Body of pancreas (tissue), 4 donors: ENCODE measurements at regions not wholly inside any gene's neighbourhood (a gene's known extent, or its start where the extent isn't known, plus 50 kb on each side); places are given as distances from the start of the nearest gene placed in this dataset.
"Not testable (repeated sequence)": the region's sequence is repeated elsewhere in the genome, so short reads cannot be mapped to it uniquely, and the experiment has no call there.

Experiments used
- ATAC-seq: fragments of 150-250 bp; one replicate; pipeline ENCODE4 v1.9.1; 2016
- DNase-seq, 4 donors: peaks; one replicate each; pipeline ENCODE4 v3.0.0-alpha.2; 2019
- H3K27ac ChIP-seq, 4 donors: fragments of 200-600 bp; sonication (generic); 1 replicate in 3 of 4; 2 replicates in 1 of 4; pipeline versions ENCODE4 v1.5.1 to v1.6.1; 2016 to 2019; ENCODE audit warnings: mild to moderate bottlenecking in 1 of 4, mixed read lengths in 1 of 4, moderate library complexity in 1 of 4
- H3K27me3 ChIP-seq, 2 donors: fragments of 200-600 bp; sonication (generic); one replicate each; pipeline ENCODE4 v1.6.0; 2016; ENCODE audit warnings: mild to moderate bottlenecking in 1 of 2
- H3K36me3 ChIP-seq, 2 donors: fragments of 200-600 bp; sonication (generic); replicated peaks in 1 of 2; 2 replicates each; pipeline ENCODE4 v1.5.1; 2016; ENCODE audit warnings: low read depth in 2 of 2; ENCODE audit not compliant: insufficient read depth in 1 of 2
- H3K4me1 ChIP-seq: fragments of 200-600 bp; sonication (generic); one replicate; pipeline ENCODE4 v1.6.0; 2016
- H3K4me3 ChIP-seq, 2 donors: fragments of 200-600 bp; sonication (generic); 1 replicate in 1 of 2; 2 replicates in 1 of 2; pipeline ENCODE4 v1.5.1; 2016 to 2019
- H3K9me3 ChIP-seq, 3 donors: fragments of 200-600 bp; sonication (generic); 1 replicate in 2 of 3; 2 replicates in 1 of 3; pipeline ENCODE4 v1.5.1; 2016
- POLR2A ChIP-seq, 3 donors: fragments of 450-650 bp; IDR thresholded peaks; one replicate each; pipeline ENCODE4 v1.6.1; 2016; ENCODE audit warnings: antibody characterized with exemption in 3 of 3, mild to moderate bottlenecking in 2 of 3
- WGBS, 2 donors: methylation state at CpG; one replicate each; pipeline ENCODE4 v1.1.5; 2017; 5-methylcytosine and 5-hydroxymethylcytosine counted together
- intact Hi-C: fragments of 100-400 bp; cut with DNase I; formaldehyde crosslinking; loops from one replicate; pipeline ENCODE4 v1.15.1; 2023
- TF ChIP-seq, protein P1 (sequence below), 7 experiments: fragments of 450-650 bp in 4 of 7; fragments of 200-600 bp in 3 of 7; sonication (generic) in 3 of 7; IDR thresholded peaks; one replicate each; pipeline ENCODE4 v1.5.1; 2016 to 2019; ENCODE audit warnings: antibody characterized with exemption in 7 of 7

DNA sequence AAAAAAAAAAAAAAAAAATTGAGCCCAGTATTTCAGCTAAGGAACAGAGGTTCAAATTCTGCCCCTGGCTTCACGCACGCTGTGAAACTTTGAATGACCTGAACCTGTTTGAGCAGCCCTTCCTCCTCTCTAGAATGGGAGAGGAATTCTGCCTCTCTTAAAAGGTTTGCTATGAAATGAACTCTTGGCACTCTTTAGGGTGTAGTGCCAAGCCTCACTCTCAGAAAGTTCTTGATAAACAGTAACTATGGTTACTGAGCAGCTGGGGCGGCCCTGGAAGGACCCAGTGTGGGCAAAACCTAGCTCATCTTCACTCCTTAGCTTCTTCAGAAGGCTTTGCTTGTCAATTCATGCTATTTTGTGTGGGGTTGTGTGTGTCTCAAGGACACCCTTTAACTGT lies 73.7 kb downstream of the GEMIN8 start:
- ATAC-seq = no peak
- intact Hi-C loops = no loop called here
- DNase-seq = no peak

DNA sequence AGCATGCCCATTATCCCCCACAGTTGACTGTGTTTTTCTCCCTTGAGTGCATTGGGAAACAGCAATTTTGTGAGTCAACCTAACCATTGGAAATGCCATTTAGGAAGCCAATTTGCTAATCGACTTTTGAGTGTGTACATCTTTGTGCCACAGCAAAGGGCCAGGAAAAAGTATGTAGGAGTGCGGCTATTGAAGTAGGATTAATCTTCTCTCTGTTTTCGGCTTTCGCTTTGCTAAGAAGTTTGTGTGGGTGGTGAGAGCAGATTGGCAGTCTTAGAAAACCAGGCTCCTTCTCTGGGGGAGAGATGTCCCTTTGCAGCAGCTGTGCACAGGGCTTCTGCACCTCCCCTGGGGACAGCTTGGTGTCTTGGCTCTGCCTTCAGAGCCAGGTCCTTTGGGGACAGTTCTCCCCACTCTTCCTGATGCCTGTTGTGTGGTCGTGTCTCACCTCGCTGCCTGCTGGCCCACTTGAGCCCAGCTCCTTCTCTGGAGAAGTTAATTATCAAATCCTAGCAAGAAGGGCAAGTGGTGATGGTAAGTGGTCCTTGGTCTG lies 74.5 kb downstream of the GEMIN8 start:
- Histone ChIP-seq H3K36me3 (no peaks in the 10 kb centered on the region), H3K4me3 (no peak overlapping the region), H3K4me1 (no peaks in the 10 kb centered on the region), H3K9me3 (no peaks in the 10 kb centered on the region), H3K27ac (no peak overlapping the region), H3K27me3 (no peaks in the 10 kb centered on the region)
- TF ChIP-seq POLR2A (IDR thresholded peaks at IDR 0.05) = no peak
- TF ChIP-seq, protein P1, sequence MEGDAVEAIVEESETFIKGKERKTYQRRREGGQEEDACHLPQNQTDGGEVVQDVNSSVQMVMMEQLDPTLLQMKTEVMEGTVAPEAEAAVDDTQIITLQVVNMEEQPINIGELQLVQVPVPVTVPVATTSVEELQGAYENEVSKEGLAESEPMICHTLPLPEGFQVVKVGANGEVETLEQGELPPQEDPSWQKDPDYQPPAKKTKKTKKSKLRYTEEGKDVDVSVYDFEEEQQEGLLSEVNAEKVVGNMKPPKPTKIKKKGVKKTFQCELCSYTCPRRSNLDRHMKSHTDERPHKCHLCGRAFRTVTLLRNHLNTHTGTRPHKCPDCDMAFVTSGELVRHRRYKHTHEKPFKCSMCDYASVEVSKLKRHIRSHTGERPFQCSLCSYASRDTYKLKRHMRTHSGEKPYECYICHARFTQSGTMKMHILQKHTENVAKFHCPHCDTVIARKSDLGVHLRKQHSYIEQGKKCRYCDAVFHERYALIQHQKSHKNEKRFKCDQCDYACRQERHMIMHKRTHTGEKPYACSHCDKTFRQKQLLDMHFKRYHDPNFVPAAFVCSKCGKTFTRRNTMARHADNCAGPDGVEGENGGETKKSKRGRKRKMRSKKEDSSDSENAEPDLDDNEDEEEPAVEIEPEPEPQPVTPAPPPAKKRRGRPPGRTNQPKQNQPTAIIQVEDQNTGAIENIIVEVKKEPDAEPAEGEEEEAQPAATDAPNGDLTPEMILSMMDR (IDR thresholded peaks at IDR 0.05) = no peak
- intact Hi-C loops = no loop called here
- no peak for DNase-seq
- WGBS, 2 donors = 66 to 81% methylated on average over 4 to 6 of the region's 6 CpGs
- ATAC-seq = no peak

More for the DNA sequence above, 73.7 kb downstream of the GEMIN8 start:
- TF ChIP-seq POLR2A (IDR thresholded peaks at IDR 0.05) = no peak
- TF ChIP-seq, protein P1 (IDR thresholded peaks at IDR 0.05) = no peak
- Histone ChIP-seq H3K4me3 (no peak overlapping the region), H3K4me1 (no peaks in the 10 kb centered on the region), H3K9me3 (no peaks in the 10 kb centered on the region), H3K36me3 (no peaks in the 10 kb centered on the region), H3K27me3 (no peaks in the 10 kb centered on the region), H3K27ac (no peak overlapping the region)
- WGBS, 2 donors = 86 to 100% methylated on average over 1 to 2 of the region's 3 CpGs

DNA sequence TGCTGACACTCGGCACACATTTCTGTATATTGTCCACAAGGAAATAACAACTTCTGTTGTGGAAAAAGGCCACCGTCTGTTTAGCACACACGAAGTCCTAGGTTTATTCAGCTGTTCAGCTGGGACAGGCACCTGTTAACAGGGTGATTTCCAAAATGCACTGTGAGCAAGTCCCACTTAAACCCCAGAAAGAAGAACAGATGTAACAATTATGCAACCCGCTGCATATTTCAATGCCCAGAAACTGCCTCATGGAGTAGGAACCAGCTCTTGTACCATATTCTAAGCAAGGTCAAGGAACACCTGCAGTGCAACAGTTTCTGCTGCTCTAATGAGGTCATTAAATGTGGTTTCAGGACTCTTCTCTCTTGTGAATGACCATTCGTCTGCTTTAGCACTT lies 77.1 kb downstream of the GEMIN8 start:
- WGBS, 2 donors = 54 to 60% methylated on average over 5 of the region's 5 CpGs

DNA sequence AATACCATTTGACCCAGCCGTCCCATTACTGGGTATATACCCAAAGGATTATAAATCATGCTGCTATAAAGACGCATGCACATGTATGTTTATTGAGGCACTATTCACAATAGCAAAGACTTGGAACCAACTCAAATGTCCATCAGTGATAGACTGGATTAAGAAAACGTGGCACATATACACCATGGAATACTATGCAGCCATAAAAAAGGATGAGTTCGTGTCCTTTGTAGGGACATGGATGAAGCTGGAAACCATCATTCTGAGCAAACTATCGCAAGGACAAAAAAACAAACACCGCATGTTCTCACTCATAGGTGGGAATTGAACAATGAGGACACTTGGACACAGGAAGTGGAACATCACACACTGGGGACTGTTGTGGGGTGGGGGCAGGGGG lies 83.5 kb downstream of the GEMIN8 start:
- H3K9me3 ChIP-seq, H3K27ac ChIP-seq, H3K27me3 ChIP-seq, DNase-seq, H3K4me1 ChIP-seq, intact Hi-C loops, H3K4me3 ChIP-seq, H3K36me3 ChIP-seq, ATAC-seq: not testable (repeated sequence)
- 75 to 85% methylated on average over 5 to 6 of the region's 6 CpGs for WGBS, 2 donors

More for the DNA sequence above, 77.1 kb downstream of the GEMIN8 start:
- Histone ChIP-seq H3K4me1 (no peaks in the 10 kb centered on the region), H3K27ac (no peak overlapping the region), H3K4me3 (no peak overlapping the region), H3K36me3 (no peaks in the 10 kb centered on the region), H3K9me3 (no peaks in the 10 kb centered on the region), H3K27me3 (no peaks in the 10 kb centered on the region)
- DNase-seq (no peak), ATAC-seq (no peak)
- TF ChIP-seq, protein P1 (IDR thresholded peaks at IDR 0.05) = no peak
- no peak for TF ChIP-seq POLR2A (IDR thresholded peaks at IDR 0.05)
- intact Hi-C loops = no loop called here

DNA sequence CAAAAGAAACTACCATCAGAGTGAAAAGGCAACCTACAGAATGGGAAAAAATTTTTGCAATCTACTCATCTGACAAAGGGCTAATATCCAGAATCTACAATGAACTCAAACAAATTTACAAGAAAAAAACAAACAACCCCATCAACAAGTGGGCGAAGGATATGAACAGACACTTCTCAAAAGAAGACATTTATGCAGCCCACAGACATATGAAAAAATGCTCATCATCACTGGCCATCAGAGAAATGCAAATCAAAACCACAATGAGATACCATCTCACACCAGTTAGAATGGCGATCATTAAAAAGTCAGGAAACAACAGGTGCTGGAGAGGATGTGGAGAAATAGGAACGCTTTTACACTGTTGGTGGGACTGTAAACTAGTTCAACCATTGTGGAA lies 83.9 kb downstream of the GEMIN8 start:
- intact Hi-C loops, DNase-seq, H3K4me3 ChIP-seq, ATAC-seq, H3K4me1 ChIP-seq, H3K36me3 ChIP-seq, H3K27me3 ChIP-seq, H3K9me3 ChIP-seq, H3K27ac ChIP-seq: not testable (repeated sequence)
- WGBS, 2 donors = 60% methylated on average over 1 of the region's 3 CpGs; no CpG with 5 or more reads in 1 of the 2 donors

DNA sequence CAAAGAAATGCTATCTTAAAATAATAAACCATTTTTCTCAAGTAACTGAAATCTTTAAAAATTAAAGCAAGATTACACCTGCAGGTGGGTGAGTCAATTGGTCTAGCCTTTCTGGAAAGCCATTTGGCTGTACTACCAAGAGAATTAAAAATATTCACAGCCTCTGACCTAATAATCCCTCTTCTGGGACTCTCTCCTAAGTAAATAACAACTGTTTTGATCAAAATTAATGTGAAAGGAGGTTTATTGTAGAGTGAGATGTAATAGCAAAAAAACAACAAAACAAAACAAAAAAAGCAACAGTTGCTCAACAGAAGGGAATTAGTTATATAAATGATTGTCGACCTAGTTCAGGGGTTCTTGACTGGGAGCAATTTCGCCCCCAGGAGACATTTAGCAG lies 89.0 kb downstream of the GEMIN8 start:
- H3K9me3 ChIP-seq = no peaks in the 10 kb centered on the region
- peaks cover 3% of the 10 kb centered on the region for H3K4me1 ChIP-seq
- no peak overlapping the region for H3K4me3 ChIP-seq
- DNase-seq = no peak
- H3K36me3 ChIP-seq = no peaks in the 10 kb centered on the region
- no peak for ATAC-seq
- no peaks in the 10 kb centered on the region for H3K27me3 ChIP-seq
- TF ChIP-seq POLR2A (IDR thresholded peaks at IDR 0.05) = no peak
- TF ChIP-seq, protein P1 (IDR thresholded peaks at IDR 0.05) = no peak
- intact Hi-C loops = no loop called here
- no peak overlapping the region for H3K27ac ChIP-seq
- 60 to 69% methylated on average over 2 of the region's 2 CpGs for WGBS, 2 donors
